Stimulated activated naive CD8-positive, alpha-beta T cell treated with anti-CD3 and anti-CD28 coated beads, Interleukin-15, amount 100 ng/mL, for 72 hours (primary cell): ENCODE measurements at regions not wholly inside any gene's neighbourhood (a gene's known extent, or its start where the extent isn't known, plus 50 kb on each side); places are given as distances from the start of the nearest gene placed in this dataset.

Experiments
- ATAC-seq: fragments of 150-1000 bp; cut with Tn5 transposase; 2 replicates; pipeline ENCODE4 v1.10.0; 2021; ENCODE audit warnings: mild to moderate bottlenecking, moderate library complexity
- DNase-seq, 2 donors: peaks; one replicate each; pipeline ENCODE4 v3.0.0; 2021 to 2022
- H3K27ac Mint-ChIP-seq, 2 donors: one replicate each; pipeline ENCODE4 v1.8.0; 2022; ENCODE audit warnings: mild to moderate bottlenecking in 2 of 2, mixed read lengths in 2 of 2, moderate library complexity in 2 of 2
- H3K27me3 Mint-ChIP-seq: one replicate; pipeline ENCODE4 v1.8.0; 2022; ENCODE audit warnings: mixed read lengths
- H3K4me1 Mint-ChIP-seq: one replicate; pipeline ENCODE4 v1.8.0; 2022; ENCODE audit warnings: mild to moderate bottlenecking, mixed read lengths
- H3K4me3 Mint-ChIP-seq, 2 donors: one replicate each; pipeline ENCODE4 v1.8.0; 2022; ENCODE audit warnings: mild to moderate bottlenecking in 2 of 2, mixed read lengths in 2 of 2, moderate library complexity in 1 of 2
- H3K9me3 Mint-ChIP-seq, 2 donors: one replicate each; pipeline ENCODE4 v1.8.0; 2022; ENCODE audit warnings: mixed read lengths in 2 of 2

- ATAC-seq = no peak
- no peak overlapping the region for H3K27ac Mint-ChIP-seq
Observed at GRCh38 chr20:33908336-33908735, 85.4 kb upstream of the RALY start.

GRCh38 chr20:33908868-33909267 lies 84.8 kb upstream of the RALY start:
- no peaks in the 10 kb centered on the region for H3K4me1 Mint-ChIP-seq
- ATAC-seq (no peak), DNase-seq (no peak)
- H3K27ac Mint-ChIP-seq = no peak overlapping the region
- no peaks in the 10 kb centered on the region for H3K27me3 Mint-ChIP-seq
- H3K9me3 Mint-ChIP-seq = no peaks in the 10 kb centered on the region
- no peak overlapping the region for H3K4me3 Mint-ChIP-seq

More at GRCh38 chr20:33908336-33908735, 85.4 kb upstream of the RALY start:
- no peaks in the 10 kb centered on the region for H3K4me1 Mint-ChIP-seq
- no peaks in the 10 kb centered on the region for H3K27me3 Mint-ChIP-seq
- no peak overlapping the region for H3K4me3 Mint-ChIP-seq
- H3K9me3 Mint-ChIP-seq = no peaks in the 10 kb centered on the region
- DNase-seq = no peak

GRCh38 chr20:33909331-33909921 lies 84.3 kb upstream of the RALY start:
- ATAC-seq (no peak), DNase-seq (no peak)
- no peaks in the 10 kb centered on the region for H3K9me3 Mint-ChIP-seq
- no peaks in the 10 kb centered on the region for H3K27me3 Mint-ChIP-seq
- no peak overlapping the region for H3K27ac Mint-ChIP-seq
- no peak overlapping the region for H3K4me3 Mint-ChIP-seq
- H3K4me1 Mint-ChIP-seq = peaks cover under 1% of the 10 kb centered on the region

GRCh38 chr20:33910056-33910455 lies 83.7 kb upstream of the RALY start:
- H3K9me3 Mint-ChIP-seq = no peaks in the 10 kb centered on the region
- H3K27me3 Mint-ChIP-seq = no peaks in the 10 kb centered on the region
- no peak overlapping the region for H3K27ac Mint-ChIP-seq
- ATAC-seq = no peak
- peaks cover 7% of the 10 kb centered on the region for H3K4me1 Mint-ChIP-seq
- DNase-seq = no peak
- no peak overlapping the region for H3K4me3 Mint-ChIP-seq

GRCh38 chr20:33910529-33911327 lies 83.0 kb upstream of the RALY start:
- no peaks in the 10 kb centered on the region for H3K9me3 Mint-ChIP-seq
- no peak overlapping the region for H3K4me3 Mint-ChIP-seq
- ATAC-seq = no peak
- no peaks in the 10 kb centered on the region for H3K27me3 Mint-ChIP-seq
- H3K4me1 Mint-ChIP-seq = peaks cover 14% of the 10 kb centered on the region
- H3K27ac Mint-ChIP-seq = no peak overlapping the region
- no peak for DNase-seq

- Mint-ChIP-seq H3K27ac (no peak overlapping the region), H3K4me1 (peaks cover 15% of the 10 kb centered on the region), H3K4me3 (no peak overlapping the region), H3K9me3 (no peaks in the 10 kb centered on the region), H3K27me3 (no peaks in the 10 kb centered on the region)
- DNase-seq (peak; percentile 9 to 24), ATAC-seq (peak; percentile 81)
Observed at GRCh38 chr20:33914919-33915318, 78.8 kb upstream of the RALY start.

- H3K4me1 Mint-ChIP-seq = peaks cover 15% of the 10 kb centered on the region
- H3K27me3 Mint-ChIP-seq = no peaks in the 10 kb centered on the region
- H3K9me3 Mint-ChIP-seq = no peaks in the 10 kb centered on the region
- no peak overlapping the region for H3K4me3 Mint-ChIP-seq
- ATAC-seq (peak; percentile 65), DNase-seq (peak; percentile 46 to 55)
- no peak overlapping the region for H3K27ac Mint-ChIP-seq
Observed at GRCh38 chr20:33915726-33916331, 77.9 kb upstream of the RALY start.

- ATAC-seq = no peak
- Mint-ChIP-seq H3K4me3 (no peak overlapping the region), H3K4me1 (peaks cover 15% of the 10 kb centered on the region), H3K27me3 (no peaks in the 10 kb centered on the region), H3K9me3 (no peaks in the 10 kb centered on the region), H3K27ac (no peak overlapping the region)
- DNase-seq = no peak
Observed at GRCh38 chr20:33916768-33917167, 76.9 kb upstream of the RALY start.

- Mint-ChIP-seq H3K27me3 (no peaks in the 10 kb centered on the region), H3K4me3 (no peak overlapping the region), H3K9me3 (no peaks in the 10 kb centered on the region), H3K27ac (no peak overlapping the region), H3K4me1 (peaks cover 15% of the 10 kb centered on the region)
- DNase-seq = no peak
- ATAC-seq = peak; percentile 37
Observed at GRCh38 chr20:33917831-33918525, 75.7 kb upstream of the RALY start.

GRCh38 chr20:33918662-33919061 lies 75.0 kb upstream of the RALY start:
- Mint-ChIP-seq H3K9me3 (no peaks in the 10 kb centered on the region), H3K27ac (no peak overlapping the region), H3K4me1 (peaks cover 15% of the 10 kb centered on the region), H3K27me3 (no peaks in the 10 kb centered on the region), H3K4me3 (no peak overlapping the region)
- ATAC-seq (no peak), DNase-seq (no peak)

- Mint-ChIP-seq H3K4me1 (peaks cover 11% of the 10 kb centered on the region), H3K9me3 (no peaks in the 10 kb centered on the region), H3K27me3 (no peaks in the 10 kb centered on the region), H3K4me3 (no peak overlapping the region), H3K27ac (no peak overlapping the region)
- DNase-seq (no peak), ATAC-seq (no peak)
Observed at GRCh38 chr20:33919653-33920052, 74.1 kb upstream of the RALY start.

GRCh38 chr20:33922224-33922623 lies 71.5 kb upstream of the RALY start:
- ATAC-seq (no peak), DNase-seq (no peak)
- Mint-ChIP-seq H3K27me3 (no peaks in the 10 kb centered on the region), H3K4me3 (no peak overlapping the region), H3K9me3 (no peaks in the 10 kb centered on the region), H3K4me1 (no peaks in the 10 kb centered on the region), H3K27ac (no peak overlapping the region)

- Mint-ChIP-seq H3K4me3 (no peak overlapping the region), H3K4me1 (no peaks in the 10 kb centered on the region), H3K27ac (no peak overlapping the region), H3K27me3 (no peaks in the 10 kb centered on the region), H3K9me3 (no peaks in the 10 kb centered on the region)
- DNase-seq (no peak), ATAC-seq (no peak)
Observed at GRCh38 chr20:33923740-33924139, 70.0 kb upstream of the RALY start.

- Mint-ChIP-seq H3K27me3 (no peaks in the 10 kb centered on the region), H3K27ac (no peak overlapping the region), H3K9me3 (no peaks in the 10 kb centered on the region), H3K4me3 (no peak overlapping the region), H3K4me1 (no peaks in the 10 kb centered on the region)
- ATAC-seq (no peak), DNase-seq (no peak)
Observed at GRCh38 chr20:33925867-33926266, 67.8 kb upstream of the RALY start.

GRCh38 chr20:33926425-33926824 lies 67.3 kb upstream of the RALY start:
- Mint-ChIP-seq H3K4me1 (no peaks in the 10 kb centered on the region), H3K27me3 (no peaks in the 10 kb centered on the region), H3K27ac (no peak overlapping the region), H3K9me3 (no peaks in the 10 kb centered on the region), H3K4me3 (no peak overlapping the region)
- no peak for DNase-seq
- no peak for ATAC-seq

GRCh38 chr20:33927724-33928123 lies 66.0 kb upstream of the RALY start:
- ATAC-seq (no peak), DNase-seq (no peak)
- Mint-ChIP-seq H3K4me1 (no peaks in the 10 kb centered on the region), H3K27ac (no peak overlapping the region), H3K4me3 (no peak overlapping the region), H3K27me3 (no peaks in the 10 kb centered on the region), H3K9me3 (no peaks in the 10 kb centered on the region)
